ENCODE measurements at regions not wholly inside any gene's neighbourhood (a gene's known extent, or its start where the extent isn't known, plus 50 kb on each side); places are given as distances from the start of the nearest gene placed in this dataset.

DNA sequence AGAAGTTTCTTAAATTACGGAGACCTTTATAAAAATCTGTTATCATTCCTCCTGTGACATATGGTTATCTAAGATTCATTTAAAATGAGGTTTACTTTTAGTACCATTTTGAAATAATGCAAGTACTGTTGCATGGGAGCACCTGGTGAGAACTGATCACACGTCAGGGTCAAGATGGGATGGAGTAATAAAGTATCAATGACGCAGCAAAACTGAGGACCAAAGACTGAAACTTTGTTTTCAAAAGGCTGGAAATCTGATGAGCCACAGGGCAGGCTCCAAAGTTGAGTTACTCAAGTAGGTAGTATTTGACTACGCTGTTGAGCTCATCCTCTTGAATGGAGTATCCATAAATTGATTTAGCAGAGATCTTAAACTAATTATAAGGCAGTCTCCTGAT is 411.9 kb upstream of the ZNF804A start (continued):
- TF ChIP-seq, protein P1, sequence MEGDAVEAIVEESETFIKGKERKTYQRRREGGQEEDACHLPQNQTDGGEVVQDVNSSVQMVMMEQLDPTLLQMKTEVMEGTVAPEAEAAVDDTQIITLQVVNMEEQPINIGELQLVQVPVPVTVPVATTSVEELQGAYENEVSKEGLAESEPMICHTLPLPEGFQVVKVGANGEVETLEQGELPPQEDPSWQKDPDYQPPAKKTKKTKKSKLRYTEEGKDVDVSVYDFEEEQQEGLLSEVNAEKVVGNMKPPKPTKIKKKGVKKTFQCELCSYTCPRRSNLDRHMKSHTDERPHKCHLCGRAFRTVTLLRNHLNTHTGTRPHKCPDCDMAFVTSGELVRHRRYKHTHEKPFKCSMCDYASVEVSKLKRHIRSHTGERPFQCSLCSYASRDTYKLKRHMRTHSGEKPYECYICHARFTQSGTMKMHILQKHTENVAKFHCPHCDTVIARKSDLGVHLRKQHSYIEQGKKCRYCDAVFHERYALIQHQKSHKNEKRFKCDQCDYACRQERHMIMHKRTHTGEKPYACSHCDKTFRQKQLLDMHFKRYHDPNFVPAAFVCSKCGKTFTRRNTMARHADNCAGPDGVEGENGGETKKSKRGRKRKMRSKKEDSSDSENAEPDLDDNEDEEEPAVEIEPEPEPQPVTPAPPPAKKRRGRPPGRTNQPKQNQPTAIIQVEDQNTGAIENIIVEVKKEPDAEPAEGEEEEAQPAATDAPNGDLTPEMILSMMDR (IDR thresholded peaks at IDR 0.05 in 2 of 3, conservative IDR thresholded peaks at IDR 0.05 in 1 of 3; ENCODE audit: borderline replicate concordance in 1 of 3, insufficient read depth in 1 of 3, low read depth in 2 of 3, low read length in 2 of 3), result no peak
- TF ChIP-seq CEBPB (IDR thresholded peaks at IDR 0.05; ENCODE audit: low read depth) (no peak), SP1 (IDR thresholded peaks at IDR 0.05; ENCODE audit: low read depth) (no peak), POLR2AphosphoS5 (IDR thresholded peaks at IDR 0.05; ENCODE audit: low read depth, low read length) (no peak), YY1 (IDR thresholded peaks at IDR 0.05; ENCODE audit: extremely low read depth, insufficient replicate concordance, low read depth, low read length) (no peak), FOSL1 (IDR thresholded peaks at IDR 0.05; ENCODE audit: low read depth) (no peak), SIN3A (IDR thresholded peaks at IDR 0.05; ENCODE audit: low read depth) (no peak), ZFX (IDR thresholded peaks at IDR 0.05) (no peak)
- TF ChIP-seq, protein P2, sequence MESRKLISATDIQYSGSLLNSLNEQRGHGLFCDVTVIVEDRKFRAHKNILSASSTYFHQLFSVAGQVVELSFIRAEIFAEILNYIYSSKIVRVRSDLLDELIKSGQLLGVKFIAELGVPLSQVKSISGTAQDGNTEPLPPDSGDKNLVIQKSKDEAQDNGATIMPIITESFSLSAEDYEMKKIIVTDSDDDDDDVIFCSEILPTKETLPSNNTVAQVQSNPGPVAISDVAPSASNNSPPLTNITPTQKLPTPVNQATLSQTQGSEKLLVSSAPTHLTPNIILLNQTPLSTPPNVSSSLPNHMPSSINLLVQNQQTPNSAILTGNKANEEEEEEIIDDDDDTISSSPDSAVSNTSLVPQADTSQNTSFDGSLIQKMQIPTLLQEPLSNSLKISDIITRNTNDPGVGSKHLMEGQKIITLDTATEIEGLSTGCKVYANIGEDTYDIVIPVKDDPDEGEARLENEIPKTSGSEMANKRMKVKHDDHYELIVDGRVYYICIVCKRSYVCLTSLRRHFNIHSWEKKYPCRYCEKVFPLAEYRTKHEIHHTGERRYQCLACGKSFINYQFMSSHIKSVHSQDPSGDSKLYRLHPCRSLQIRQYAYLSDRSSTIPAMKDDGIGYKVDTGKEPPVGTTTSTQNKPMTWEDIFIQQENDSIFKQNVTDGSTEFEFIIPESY (IDR thresholded peaks at IDR 0.05; ENCODE audit: extremely low read depth, insufficient replicate concordance, low read length), result no peak

DNA sequence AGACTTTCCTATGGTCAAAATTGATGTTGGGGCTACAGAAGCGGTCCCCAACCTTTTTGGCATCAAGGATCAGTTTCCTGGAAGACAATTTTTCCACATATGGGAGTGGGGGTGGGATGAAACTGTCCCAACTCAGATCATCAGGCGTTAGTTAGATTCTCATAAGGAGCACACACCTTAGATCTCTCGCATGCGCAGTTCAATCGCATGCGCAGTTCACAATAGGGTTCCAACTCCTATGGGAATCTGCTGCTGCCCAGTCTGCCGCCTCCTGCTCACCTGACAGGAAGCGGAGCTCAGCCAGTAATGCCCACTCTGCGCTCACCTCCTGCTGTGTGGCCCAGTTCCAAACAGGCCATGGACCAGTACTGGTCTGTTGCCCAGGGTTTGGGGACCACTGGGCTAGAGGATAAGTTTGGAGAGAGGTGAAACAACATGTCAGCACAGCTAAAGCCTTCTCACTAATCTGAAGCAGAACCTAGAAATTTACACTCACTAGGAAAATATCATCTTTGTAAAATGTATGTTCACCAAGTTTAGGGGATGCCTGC is 410.8 kb upstream of the ZNF804A start:
- ChIA-PET RAD21 (ENCODE audit: low non-redundant PET in 1 of 2, low total read pairs in 2 of 2, uncharacterized antibody in 2 of 2, unreplicated experiment in 2 of 2) (no interaction called here), POLR2A (no interaction called here), CTCF (no interaction called here)
- H3K4me2 ChIP-seq (ENCODE audit: low read length), result no peak overlapping the region
- no peaks in the 10 kb centered on the region for H3K79me2 ChIP-seq (ENCODE audit: insufficient read depth, low read length)
- no peaks in the 10 kb centered on the region for H4K20me1 ChIP-seq (ENCODE audit: insufficient read depth)
- no peak overlapping the region for H3K9ac ChIP-seq (ENCODE audit: low read length)
- no peak overlapping the region for H2AFZ ChIP-seq (ENCODE audit: low read depth, low read length, poor library complexity, severe bottlenecking)
- no peaks in the 10 kb centered on the region; a peak in 1 of 4 replicates for H3K9me3 ChIP-seq (ENCODE audit: control insufficient read depth in 1 of 2, insufficient read depth in 1 of 2, low read depth in 1 of 2, low read length in 2 of 2)
- H3K9me2 ChIP-seq (ENCODE audit: insufficient read depth), result no peaks in the 10 kb centered on the region
- ATAC-seq (no peak), DNase-seq (ENCODE audit: low read depth, low spot score) (no peak)
- H3K27me3 ChIP-seq (ENCODE audit: insufficient read depth, low read length), result no peaks in the 10 kb centered on the region
- TF ChIP-seq, protein P3, sequence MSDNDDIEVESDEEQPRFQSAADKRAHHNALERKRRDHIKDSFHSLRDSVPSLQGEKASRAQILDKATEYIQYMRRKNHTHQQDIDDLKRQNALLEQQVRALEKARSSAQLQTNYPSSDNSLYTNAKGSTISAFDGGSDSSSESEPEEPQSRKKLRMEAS (IDR thresholded peaks at IDR 0.05), result no peak
- TF ChIP-seq SIN3A (IDR thresholded peaks at IDR 0.05; ENCODE audit: low read depth) (no peak), TCF7L2 (IDR thresholded peaks at IDR 0.05; ENCODE audit: borderline replicate concordance, extremely low read depth, insufficient read depth, insufficient read length) (no peak), YY1 (IDR thresholded peaks at IDR 0.05; ENCODE audit: extremely low read depth, insufficient replicate concordance, low read depth, low read length) (no peak), FOSL1 (IDR thresholded peaks at IDR 0.05; ENCODE audit: low read depth) (no peak), SP1 (IDR thresholded peaks at IDR 0.05; ENCODE audit: low read depth) (no peak), ELF1 (IDR thresholded peaks at IDR 0.05; ENCODE audit: borderline replicate concordance, low read depth) (no peak), ZFX (IDR thresholded peaks at IDR 0.05) (no peak), JUND (IDR thresholded peaks at IDR 0.05) (no peak), SRF (IDR thresholded peaks at IDR 0.05; ENCODE audit: low read depth) (no peak), EGR1 (IDR thresholded peaks at IDR 0.05; ENCODE audit: low read depth) (no peak)
- TF ChIP-seq, protein P1 (IDR thresholded peaks at IDR 0.05 in 2 of 3, conservative IDR thresholded peaks at IDR 0.05 in 1 of 3; ENCODE audit: borderline replicate concordance in 1 of 3, insufficient read depth in 1 of 3, low read depth in 2 of 3, low read length in 2 of 3), result no peak
- TF ChIP-seq, protein P2 (IDR thresholded peaks at IDR 0.05; ENCODE audit: extremely low read depth, insufficient replicate concordance, low read length), result no peak
- no peaks in the 10 kb centered on the region for H3K36me3 ChIP-seq (ENCODE audit: control insufficient read depth in 1 of 2, insufficient read depth in 2 of 2, low read length in 2 of 2)
- no peak overlapping the region for H3K27ac ChIP-seq (ENCODE audit: low read depth, low read length)
- H3K4me1 ChIP-seq (ENCODE audit: control insufficient read depth in 1 of 2, insufficient read depth in 2 of 2, low read length in 2 of 2), result no peaks in the 10 kb centered on the region
- H3K4me3 ChIP-seq (replicated peaks in 1 of 2; ENCODE audit: low read depth in 1 of 2, low read length in 2 of 2), result no peak overlapping the region
- no TSS peak for BruUV-seq (replicated peaks)
- intact Hi-C loops (cut with micrococcal nuclease), result no loop called here
